ENCODE measurements at regions not wholly inside any gene's neighbourhood (a gene's known extent, or its start where the extent isn't known, plus 50 kb on each side); places are given as distances from the start of the nearest gene placed in this dataset.

DNA sequence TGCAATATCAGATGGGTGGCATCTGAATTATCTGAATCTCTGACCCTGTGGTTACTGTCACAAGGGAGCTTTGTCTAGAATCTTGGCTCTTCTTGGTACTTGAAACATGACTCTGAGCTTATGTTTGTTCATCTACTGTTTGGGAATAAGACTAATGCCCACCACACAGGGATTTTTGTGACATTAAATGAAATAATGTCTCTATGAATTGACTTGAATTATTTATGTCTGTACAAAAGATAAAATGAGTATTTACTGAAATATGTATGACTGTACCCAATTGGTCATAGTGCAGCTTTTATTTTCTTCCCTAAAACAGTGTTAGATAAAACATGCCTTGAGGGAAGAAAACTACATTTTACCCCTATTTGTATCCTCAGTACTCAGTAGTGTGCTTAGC lies 87.9 kb upstream of the ZPLD1 start:
- no peaks in the 10 kb centered on the region for H3K79me2 ChIP-seq (replicated peaks; ENCODE audit: insufficient read depth, low read length)
- no peaks in the 10 kb centered on the region for H3K9me3 ChIP-seq (ENCODE audit: low read length)
- no peaks in the 10 kb centered on the region for H3F3A ChIP-seq (ENCODE audit: insufficient read depth, low read length, poor library complexity, severe bottlenecking)
- no peaks in the 10 kb centered on the region for H3K36me3 ChIP-seq (ENCODE audit: insufficient read depth, low read length)
- TF ChIP-seq, protein P1, sequence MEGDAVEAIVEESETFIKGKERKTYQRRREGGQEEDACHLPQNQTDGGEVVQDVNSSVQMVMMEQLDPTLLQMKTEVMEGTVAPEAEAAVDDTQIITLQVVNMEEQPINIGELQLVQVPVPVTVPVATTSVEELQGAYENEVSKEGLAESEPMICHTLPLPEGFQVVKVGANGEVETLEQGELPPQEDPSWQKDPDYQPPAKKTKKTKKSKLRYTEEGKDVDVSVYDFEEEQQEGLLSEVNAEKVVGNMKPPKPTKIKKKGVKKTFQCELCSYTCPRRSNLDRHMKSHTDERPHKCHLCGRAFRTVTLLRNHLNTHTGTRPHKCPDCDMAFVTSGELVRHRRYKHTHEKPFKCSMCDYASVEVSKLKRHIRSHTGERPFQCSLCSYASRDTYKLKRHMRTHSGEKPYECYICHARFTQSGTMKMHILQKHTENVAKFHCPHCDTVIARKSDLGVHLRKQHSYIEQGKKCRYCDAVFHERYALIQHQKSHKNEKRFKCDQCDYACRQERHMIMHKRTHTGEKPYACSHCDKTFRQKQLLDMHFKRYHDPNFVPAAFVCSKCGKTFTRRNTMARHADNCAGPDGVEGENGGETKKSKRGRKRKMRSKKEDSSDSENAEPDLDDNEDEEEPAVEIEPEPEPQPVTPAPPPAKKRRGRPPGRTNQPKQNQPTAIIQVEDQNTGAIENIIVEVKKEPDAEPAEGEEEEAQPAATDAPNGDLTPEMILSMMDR (IDR thresholded peaks at IDR 0.05; ENCODE audit: poor library complexity, severe bottlenecking) = no peak
- TF ChIP-seq EP300 (conservative IDR thresholded peaks at IDR 0.05; ENCODE audit: poor library complexity, severe bottlenecking) (no peak), EZH2 (IDR thresholded peaks at IDR 0.05; ENCODE audit: borderline replicate concordance, insufficient read depth, low read length, poor library complexity, severe bottlenecking) (no peak), RAD21 (conservative IDR thresholded peaks at IDR 0.05) (no peak), POLR2AphosphoS5 (IDR thresholded peaks at IDR 0.05) (no peak), TAF1 (IDR thresholded peaks at IDR 0.05; ENCODE audit: low read depth) (no peak), MXI1 (conservative IDR thresholded peaks at IDR 0.05; ENCODE audit: poor library complexity, severe bottlenecking) (no peak), SMC3 (conservative IDR thresholded peaks at IDR 0.05; ENCODE audit: poor library complexity) (no peak)
- TF ChIP-seq, protein P2, sequence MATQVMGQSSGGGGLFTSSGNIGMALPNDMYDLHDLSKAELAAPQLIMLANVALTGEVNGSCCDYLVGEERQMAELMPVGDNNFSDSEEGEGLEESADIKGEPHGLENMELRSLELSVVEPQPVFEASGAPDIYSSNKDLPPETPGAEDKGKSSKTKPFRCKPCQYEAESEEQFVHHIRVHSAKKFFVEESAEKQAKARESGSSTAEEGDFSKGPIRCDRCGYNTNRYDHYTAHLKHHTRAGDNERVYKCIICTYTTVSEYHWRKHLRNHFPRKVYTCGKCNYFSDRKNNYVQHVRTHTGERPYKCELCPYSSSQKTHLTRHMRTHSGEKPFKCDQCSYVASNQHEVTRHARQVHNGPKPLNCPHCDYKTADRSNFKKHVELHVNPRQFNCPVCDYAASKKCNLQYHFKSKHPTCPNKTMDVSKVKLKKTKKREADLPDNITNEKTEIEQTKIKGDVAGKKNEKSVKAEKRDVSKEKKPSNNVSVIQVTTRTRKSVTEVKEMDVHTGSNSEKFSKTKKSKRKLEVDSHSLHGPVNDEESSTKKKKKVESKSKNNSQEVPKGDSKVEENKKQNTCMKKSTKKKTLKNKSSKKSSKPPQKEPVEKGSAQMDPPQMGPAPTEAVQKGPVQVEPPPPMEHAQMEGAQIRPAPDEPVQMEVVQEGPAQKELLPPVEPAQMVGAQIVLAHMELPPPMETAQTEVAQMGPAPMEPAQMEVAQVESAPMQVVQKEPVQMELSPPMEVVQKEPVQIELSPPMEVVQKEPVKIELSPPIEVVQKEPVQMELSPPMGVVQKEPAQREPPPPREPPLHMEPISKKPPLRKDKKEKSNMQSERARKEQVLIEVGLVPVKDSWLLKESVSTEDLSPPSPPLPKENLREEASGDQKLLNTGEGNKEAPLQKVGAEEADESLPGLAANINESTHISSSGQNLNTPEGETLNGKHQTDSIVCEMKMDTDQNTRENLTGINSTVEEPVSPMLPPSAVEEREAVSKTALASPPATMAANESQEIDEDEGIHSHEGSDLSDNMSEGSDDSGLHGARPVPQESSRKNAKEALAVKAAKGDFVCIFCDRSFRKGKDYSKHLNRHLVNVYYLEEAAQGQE (IDR thresholded peaks at IDR 0.05; ENCODE audit: borderline replicate concordance) = no peak
- no peak overlapping the region for H2AFZ ChIP-seq (ENCODE audit: low read depth, low read length)
- H3K27me3 ChIP-seq (ENCODE audit: insufficient read depth, low read depth, low read length) = no peaks in the 10 kb centered on the region
- no peak overlapping the region for H3K4me3 ChIP-seq (ENCODE audit: low read length)
- H3K9ac ChIP-seq (ENCODE audit: low read length) = no peak overlapping the region
- no peaks in the 10 kb centered on the region for H3K9me2 ChIP-seq (ENCODE audit: insufficient read depth, low read length)
- H3K4me2 ChIP-seq (ENCODE audit: low read length) = no peak overlapping the region
- no peak overlapping the region for H3K27ac ChIP-seq (ENCODE audit: low read length)
- no peaks in the 10 kb centered on the region for H4K20me1 ChIP-seq (ENCODE audit: insufficient read depth)

DNA sequence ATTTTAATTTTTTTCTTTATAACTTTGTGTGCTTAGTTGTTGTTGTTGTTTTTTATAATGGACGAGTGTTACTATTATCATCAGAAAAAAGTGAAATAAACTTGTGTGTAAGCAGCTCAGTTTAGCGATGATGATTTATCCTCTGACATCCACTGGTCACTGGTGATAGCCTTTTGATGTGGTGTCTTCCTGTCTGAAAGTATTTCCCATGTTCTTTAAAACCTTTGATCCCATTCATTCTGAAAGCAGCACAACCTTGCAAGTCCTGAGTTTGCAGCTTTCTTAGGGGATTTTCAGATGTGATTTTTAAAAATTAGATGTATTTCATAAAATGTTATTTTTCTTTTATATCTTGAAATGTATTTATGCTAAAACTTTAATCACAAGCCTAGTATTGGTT lies 85.9 kb upstream of the ZPLD1 start:
- H2AFZ ChIP-seq (ENCODE audit: low read depth, low read length) = no peak overlapping the region
- no peak overlapping the region for H3K9ac ChIP-seq (ENCODE audit: low read length)
- no peaks in the 10 kb centered on the region for H3K27me3 ChIP-seq (ENCODE audit: insufficient read depth, low read depth, low read length)
- no peak overlapping the region for H3K4me2 ChIP-seq (ENCODE audit: low read length)
- H3K9me3 ChIP-seq (ENCODE audit: low read length) = no peaks in the 10 kb centered on the region
- H3F3A ChIP-seq (ENCODE audit: insufficient read depth, low read length, poor library complexity, severe bottlenecking) = no peaks in the 10 kb centered on the region
- no peaks in the 10 kb centered on the region for H3K79me2 ChIP-seq (replicated peaks; ENCODE audit: insufficient read depth, low read length)
- H4K20me1 ChIP-seq (ENCODE audit: insufficient read depth) = no peaks in the 10 kb centered on the region
- H3K27ac ChIP-seq (ENCODE audit: low read length) = no peak overlapping the region
- H3K9me2 ChIP-seq (ENCODE audit: insufficient read depth, low read length) = no peaks in the 10 kb centered on the region
- H3K36me3 ChIP-seq (ENCODE audit: insufficient read depth, low read length) = no peaks in the 10 kb centered on the region
- H3K4me3 ChIP-seq (ENCODE audit: low read length) = no peak overlapping the region
- no peak for TF ChIP-seq EZH2 (IDR thresholded peaks at IDR 0.05; ENCODE audit: borderline replicate concordance, insufficient read depth, low read length, poor library complexity, severe bottlenecking)
- TF ChIP-seq SMC3 (conservative IDR thresholded peaks at IDR 0.05; ENCODE audit: poor library complexity) = no peak
- TF ChIP-seq POLR2AphosphoS5 (IDR thresholded peaks at IDR 0.05) = no peak
- no peak for TF ChIP-seq EP300 (conservative IDR thresholded peaks at IDR 0.05; ENCODE audit: poor library complexity, severe bottlenecking)
- TF ChIP-seq TAF1 (IDR thresholded peaks at IDR 0.05; ENCODE audit: low read depth) = no peak
- TF ChIP-seq, protein P2 (IDR thresholded peaks at IDR 0.05; ENCODE audit: borderline replicate concordance) = no peak
- TF ChIP-seq, protein P1 (IDR thresholded peaks at IDR 0.05; ENCODE audit: poor library complexity, severe bottlenecking) = no peak
- TF ChIP-seq RAD21 (conservative IDR thresholded peaks at IDR 0.05) = no peak
